ENCODE measurements at regions not wholly inside any gene's neighbourhood (a gene's known extent, or its start where the extent isn't known, plus 50 kb on each side); places are given as distances from the start of the nearest gene placed in this dataset.

DNA sequence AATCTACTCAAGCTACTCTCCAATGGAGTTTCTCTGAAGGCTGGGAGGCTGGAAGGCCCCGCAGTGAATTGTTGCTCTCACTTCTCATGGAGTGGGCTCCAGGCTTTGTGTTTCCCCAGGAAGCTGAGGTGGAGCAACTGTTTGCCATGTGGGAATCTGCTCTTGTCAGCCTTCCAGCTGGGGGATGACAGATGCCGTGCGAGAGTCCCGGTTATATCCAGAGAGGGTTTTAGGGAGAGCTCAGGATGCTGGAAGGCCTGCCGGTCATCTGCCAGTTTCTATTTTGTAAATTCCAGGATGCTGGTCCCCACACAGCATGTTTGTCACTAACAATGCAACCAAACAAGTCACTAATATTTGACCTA is 98.2 kb upstream of the NAA20 start:
- Mint-ChIP-seq H3K27me3 (ENCODE audit: low read depth in 3 of 3) (peaks cover 1 to 4% (median 1%) of the 10 kb centered on the region in 3 donors), H3K36me3 (peaks cover 1 to 22% of the 10 kb centered on the region in 2 donors), H3K27ac (peak overlapping the region in 3 of 7 donors; percentile 91 to 99 (median 98)), H3K4me1 (peaks cover 65% of the 10 kb centered on the region), H3K9me3 (peaks cover 0 to 3% (median 0%) of the 10 kb centered on the region in 7 donors), H3K4me3 (no peak overlapping the region)
- Histone ChIP-seq H3K4me2 (replicated peaks; ENCODE audit: extremely low read depth, low read length, poor library complexity, severe bottlenecking) (no peak overlapping the region), H3K4me1 (ENCODE audit: control insufficient read depth in 1 of 2, insufficient read depth in 2 of 2, low read length in 2 of 2) (peaks cover 69 to 72% of the 10 kb centered on the region in 2 donors), H3K79me2 (ENCODE audit: insufficient read depth, low read length) (peaks cover 4% of the 10 kb centered on the region), H3K9ac (ENCODE audit: insufficient read depth, low read length, poor library complexity, severe bottlenecking) (no peak overlapping the region), H3K36me3 (replicated peaks in 1 of 2; ENCODE audit: control insufficient read depth in 1 of 2, insufficient read depth in 2 of 2, low read length in 2 of 2) (no peaks in the 10 kb centered on the region), H3K4me3 (replicated peaks in 1 of 3; ENCODE audit: low read depth in 2 of 3, low read length in 3 of 3) (no peak overlapping the region), H2AFZ (ENCODE audit: insufficient read depth, low read depth, low read length, poor library complexity, severe bottlenecking) (no peak overlapping the region), H3K9me3 (replicated peaks in 1 of 2; ENCODE audit: control insufficient read depth in 1 of 2, insufficient read depth in 1 of 2, low read length in 2 of 2) (no peaks in the 10 kb centered on the region), H3K27ac (ENCODE audit: low read depth in 1 of 2, low read length in 2 of 2) (peak overlapping the region in 1 of 2 donors; percentile 93), H3K27me3 (ENCODE audit: control insufficient read depth in 2 of 2, insufficient read depth in 2 of 2, low read length in 2 of 2) (no peaks in the 10 kb centered on the region), H4K20me1 (ENCODE audit: insufficient read depth, low read length) (no peaks in the 10 kb centered on the region)
- intact Hi-C loops (cut with micrococcal nuclease), result loop anchor here (2.0 to 10.0 kb wide), 2 partner anchors 16 to 346 kb away; no protein-coding TSS in a partner anchor
- DNase-seq, result no peak
- TF ChIP-seq, protein P1, sequence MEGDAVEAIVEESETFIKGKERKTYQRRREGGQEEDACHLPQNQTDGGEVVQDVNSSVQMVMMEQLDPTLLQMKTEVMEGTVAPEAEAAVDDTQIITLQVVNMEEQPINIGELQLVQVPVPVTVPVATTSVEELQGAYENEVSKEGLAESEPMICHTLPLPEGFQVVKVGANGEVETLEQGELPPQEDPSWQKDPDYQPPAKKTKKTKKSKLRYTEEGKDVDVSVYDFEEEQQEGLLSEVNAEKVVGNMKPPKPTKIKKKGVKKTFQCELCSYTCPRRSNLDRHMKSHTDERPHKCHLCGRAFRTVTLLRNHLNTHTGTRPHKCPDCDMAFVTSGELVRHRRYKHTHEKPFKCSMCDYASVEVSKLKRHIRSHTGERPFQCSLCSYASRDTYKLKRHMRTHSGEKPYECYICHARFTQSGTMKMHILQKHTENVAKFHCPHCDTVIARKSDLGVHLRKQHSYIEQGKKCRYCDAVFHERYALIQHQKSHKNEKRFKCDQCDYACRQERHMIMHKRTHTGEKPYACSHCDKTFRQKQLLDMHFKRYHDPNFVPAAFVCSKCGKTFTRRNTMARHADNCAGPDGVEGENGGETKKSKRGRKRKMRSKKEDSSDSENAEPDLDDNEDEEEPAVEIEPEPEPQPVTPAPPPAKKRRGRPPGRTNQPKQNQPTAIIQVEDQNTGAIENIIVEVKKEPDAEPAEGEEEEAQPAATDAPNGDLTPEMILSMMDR (IDR thresholded peaks at IDR 0.05), result no peak
- no CpG with 5 or more reads among the region's 5 CpGs for WGBS (ENCODE audit: insufficient coverage)

DNA sequence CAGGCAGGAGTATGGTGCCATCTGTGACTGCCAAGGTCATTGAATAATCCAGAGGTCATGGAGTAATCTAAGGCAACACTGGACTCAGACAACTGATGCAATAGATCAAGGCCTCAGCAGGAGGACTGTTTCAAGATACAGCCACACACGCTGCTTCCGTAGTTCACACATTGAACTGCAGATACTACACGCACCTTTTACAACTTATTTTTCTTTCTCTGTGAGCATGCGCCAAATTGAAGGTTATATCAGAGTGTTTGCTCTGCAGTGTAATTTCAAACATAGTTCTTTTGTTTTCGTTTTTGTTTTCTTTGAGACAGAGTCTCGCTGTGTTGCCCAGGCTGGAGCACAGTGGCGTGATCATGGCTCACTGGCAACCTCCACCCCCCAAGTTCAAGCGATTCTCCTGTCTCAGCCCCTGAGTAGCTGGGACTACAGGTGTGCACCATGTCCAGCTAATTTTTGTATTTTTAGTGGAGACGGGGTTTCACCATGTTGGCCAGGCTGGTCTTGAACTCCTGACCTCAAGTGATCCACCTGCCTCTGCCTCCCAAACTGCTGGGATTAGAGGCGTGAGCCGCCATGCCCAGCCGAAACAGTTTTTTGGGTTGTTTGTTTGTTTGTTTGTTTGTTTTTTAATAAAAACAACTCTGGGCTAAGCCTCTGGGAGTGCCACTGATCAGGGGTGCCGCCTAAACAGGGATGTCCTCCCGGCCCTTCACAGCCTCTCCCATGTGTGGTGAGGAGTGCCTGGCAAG is 96.6 kb upstream of the NAA20 start:
- H3K4me2 ChIP-seq (replicated peaks; ENCODE audit: extremely low read depth, low read length, poor library complexity, severe bottlenecking), result no peak overlapping the region
- Mint-ChIP-seq H3K9me3 (peaks cover 0 to 3% (median 0%) of the 10 kb centered on the region in 7 donors), H3K27me3 (ENCODE audit: low read depth in 3 of 3) (peaks cover 1 to 2% (median 1%) of the 10 kb centered on the region in 3 donors), H3K36me3 (peaks cover 1 to 22% of the 10 kb centered on the region in 2 donors), H3K27ac (peak overlapping the region in 6 of 7 donors; percentile 15 to 88 (median 67)), H3K4me3 (no peak overlapping the region), H3K4me1 (peaks cover 49% of the 10 kb centered on the region)
- TF ChIP-seq, protein P1 (IDR thresholded peaks at IDR 0.05), result no peak
- H3K9ac ChIP-seq (ENCODE audit: insufficient read depth, low read length, poor library complexity, severe bottlenecking), result no peak overlapping the region
- no peaks in the 10 kb centered on the region for H3K36me3 ChIP-seq (replicated peaks in 1 of 2; ENCODE audit: control insufficient read depth in 1 of 2, insufficient read depth in 2 of 2, low read length in 2 of 2)
- no peaks in the 10 kb centered on the region for H3K9me3 ChIP-seq (replicated peaks in 1 of 2; ENCODE audit: control insufficient read depth in 1 of 2, insufficient read depth in 1 of 2, low read length in 2 of 2)
- H4K20me1 ChIP-seq (ENCODE audit: insufficient read depth, low read length), result no peaks in the 10 kb centered on the region
- no peak for DNase-seq
- 90% methylated on average over 5 of the region's 14 CpGs for WGBS (ENCODE audit: insufficient coverage)
- H2AFZ ChIP-seq (ENCODE audit: insufficient read depth, low read depth, low read length, poor library complexity, severe bottlenecking), result no peak overlapping the region
- peaks cover 55 to 56% of the 10 kb centered on the region in 2 donors for H3K4me1 ChIP-seq (ENCODE audit: control insufficient read depth in 1 of 2, insufficient read depth in 2 of 2, low read length in 2 of 2)
- H3K79me2 ChIP-seq (ENCODE audit: insufficient read depth, low read length), result peaks cover 4% of the 10 kb centered on the region
- H3K27me3 ChIP-seq (ENCODE audit: control insufficient read depth in 2 of 2, insufficient read depth in 2 of 2, low read length in 2 of 2), result no peaks in the 10 kb centered on the region
- peak overlapping the region; percentile 54 to 68 for H3K27ac ChIP-seq (ENCODE audit: low read depth in 1 of 2, low read length in 2 of 2)
- intact Hi-C loops (cut with micrococcal nuclease), result no loop called here
- H3K4me3 ChIP-seq (replicated peaks in 1 of 3; ENCODE audit: low read depth in 2 of 3, low read length in 3 of 3), result no peak overlapping the region
